ENCODE measurements at regions not wholly inside any gene's neighbourhood (a gene's known extent, or its start where the extent isn't known, plus 50 kb on each side); places are given as distances from the start of the nearest gene placed in this dataset.
"Not testable (repeated sequence)": the region's sequence is repeated elsewhere in the genome, so short reads cannot be mapped to it uniquely, and the experiment has no call there.

DNA sequence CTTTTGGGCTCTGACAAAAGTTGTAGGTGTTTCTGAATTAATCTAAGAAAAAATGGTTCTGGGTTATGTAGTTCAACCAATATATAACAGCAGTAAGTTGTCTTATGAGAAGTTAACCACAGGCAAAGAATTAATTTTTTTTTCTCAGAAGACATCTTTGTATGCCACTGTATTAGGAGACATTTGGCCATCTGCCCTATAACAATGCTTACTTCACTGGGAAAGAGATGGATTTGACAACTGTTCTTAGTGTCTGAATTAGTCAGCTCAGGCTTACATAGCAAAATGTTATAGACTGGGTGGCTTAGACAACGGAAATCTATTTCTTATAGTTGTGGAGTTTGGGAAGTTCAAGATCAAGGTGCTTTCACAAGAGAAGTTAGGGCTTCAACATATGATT lies 508.1 kb downstream of the STIM2 start:
- no peak for DNase-seq

- no peak for DNase-seq
Measured at GRCh38 chr4:27381815-27382214, 521.2 kb downstream of the STIM2 start.

- DNase-seq: no peak
Measured at GRCh38 chr4:27387711-27388110, 527.1 kb downstream of the STIM2 start.

GRCh38 chr4:27397886-27398285 lies 537.2 kb downstream of the STIM2 start:
- DNase-seq: no peak

GRCh38 chr4:27398631-27399310 lies 538.1 kb downstream of the STIM2 start:
- DNase-seq: no peak

DNA sequence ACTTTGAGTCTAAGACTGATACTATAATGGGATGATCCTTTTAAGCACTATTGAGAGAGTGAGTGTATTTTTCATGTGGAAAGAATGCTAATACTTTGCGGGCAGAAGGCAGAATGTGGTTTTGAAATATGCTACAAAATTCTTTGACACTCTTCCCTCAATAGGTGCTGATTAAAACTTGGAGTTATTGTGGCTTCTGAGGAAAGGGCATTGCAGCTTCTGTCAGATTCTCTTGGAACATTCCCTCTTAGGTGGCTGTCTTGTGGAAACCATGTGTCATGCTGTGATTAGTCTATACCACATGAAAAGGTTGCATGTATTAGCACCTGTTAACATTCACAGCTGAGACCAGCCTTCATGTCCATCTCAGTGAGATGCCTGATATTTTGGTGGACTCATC lies 547.0 kb downstream of the STIM2 start:
- no peak for DNase-seq

- DNase-seq: no peak
Measured at GRCh38 chr4:27412613-27413012, 552.0 kb downstream of the STIM2 start.

GRCh38 chr4:27414887-27415731 lies 554.5 kb downstream of the STIM2 start:
- no peak for DNase-seq

GRCh38 chr4:27428661-27429060 lies 568.0 kb downstream of the STIM2 start:
- no peak for DNase-seq

- no peak for DNase-seq
Measured at GRCh38 chr4:27429364-27429871, 568.8 kb downstream of the STIM2 start.

- DNase-seq: no peak
Measured at GRCh38 chr4:27442146-27442545, 581.5 kb downstream of the STIM2 start.

DNA sequence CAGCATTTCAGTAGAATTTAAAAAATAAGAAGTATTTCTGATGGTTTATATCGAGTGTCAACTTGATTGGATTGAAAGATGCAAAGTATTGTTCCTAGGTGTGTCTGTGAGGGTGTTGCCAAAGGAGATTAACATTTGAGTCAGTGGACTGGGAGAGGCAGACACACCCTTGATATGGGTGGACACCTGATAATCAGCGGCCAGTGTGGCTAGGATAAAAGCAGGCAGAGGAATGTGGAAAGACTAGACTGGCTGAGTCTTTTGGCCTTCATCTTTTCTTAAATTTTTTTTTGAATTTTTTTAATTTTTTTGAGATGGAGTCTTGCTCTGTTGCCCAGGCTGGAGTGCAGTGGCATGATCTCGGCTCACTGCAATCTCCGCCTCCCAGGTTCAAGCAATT lies 582.0 kb downstream of the STIM2 start:
- not testable (repeated sequence) for DNase-seq

DNA sequence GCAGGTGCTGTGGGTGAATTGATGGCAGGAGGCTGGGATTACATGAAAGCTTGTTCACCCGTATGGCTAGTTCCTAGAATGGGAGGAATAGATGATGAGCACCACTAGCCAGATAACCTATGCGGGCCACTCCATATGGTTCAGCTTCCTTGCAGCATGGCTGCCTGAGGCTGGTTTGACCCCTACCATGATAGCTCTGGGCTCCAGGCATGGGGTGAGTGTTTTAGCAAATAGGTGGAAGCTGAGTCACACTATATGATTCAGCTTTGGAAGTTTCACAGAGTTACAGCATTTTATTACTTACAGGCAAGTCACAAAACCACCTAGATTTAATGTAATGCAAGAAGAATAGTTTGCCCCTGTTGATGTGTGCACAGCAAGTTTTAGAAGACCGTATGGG lies 603.2 kb downstream of the STIM2 start:
- no peak for DNase-seq

DNA sequence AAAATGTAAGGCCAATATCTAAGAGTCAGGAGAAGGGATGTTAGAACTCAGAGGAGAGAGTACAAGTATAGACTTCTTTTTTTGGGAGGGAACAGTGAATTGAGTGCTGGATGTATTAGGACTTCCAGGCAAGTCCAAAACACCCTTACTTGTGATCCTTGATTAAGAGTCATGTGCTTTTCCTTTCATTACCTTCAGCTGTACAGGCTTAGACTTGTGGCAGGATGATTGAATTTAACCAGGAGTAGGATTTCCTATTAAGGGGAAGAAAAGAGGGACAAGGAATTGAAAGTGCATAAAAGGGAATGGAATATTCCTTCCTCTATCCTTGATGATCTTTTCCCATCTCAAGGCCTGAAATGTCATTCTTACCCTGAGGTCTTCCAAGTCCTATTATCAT lies 606.7 kb downstream of the STIM2 start:
- DNase-seq: no peak

GRCh38 chr4:27472364-27472763 lies 611.7 kb downstream of the STIM2 start:
- DNase-seq: no peak

DNA sequence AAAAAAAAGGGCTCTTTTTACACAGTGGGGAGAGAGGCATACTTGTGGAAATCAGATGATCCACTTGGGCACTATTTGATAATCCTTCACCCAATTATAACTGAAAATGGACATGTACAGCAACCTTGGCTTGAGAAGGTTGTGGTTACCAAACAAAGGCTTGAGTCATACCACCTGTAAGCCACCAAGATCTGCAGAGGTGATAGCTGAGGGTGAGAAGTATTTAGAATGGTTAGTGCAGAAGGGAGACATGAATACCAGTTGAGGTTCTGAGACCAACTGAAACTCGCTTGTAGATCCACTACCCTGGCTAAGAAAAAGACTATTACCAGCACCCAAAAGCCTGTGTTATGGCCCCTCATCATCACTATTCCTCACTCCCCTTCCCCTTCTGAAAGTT lies 614.0 kb downstream of the STIM2 start:
- no peak for DNase-seq

DNA sequence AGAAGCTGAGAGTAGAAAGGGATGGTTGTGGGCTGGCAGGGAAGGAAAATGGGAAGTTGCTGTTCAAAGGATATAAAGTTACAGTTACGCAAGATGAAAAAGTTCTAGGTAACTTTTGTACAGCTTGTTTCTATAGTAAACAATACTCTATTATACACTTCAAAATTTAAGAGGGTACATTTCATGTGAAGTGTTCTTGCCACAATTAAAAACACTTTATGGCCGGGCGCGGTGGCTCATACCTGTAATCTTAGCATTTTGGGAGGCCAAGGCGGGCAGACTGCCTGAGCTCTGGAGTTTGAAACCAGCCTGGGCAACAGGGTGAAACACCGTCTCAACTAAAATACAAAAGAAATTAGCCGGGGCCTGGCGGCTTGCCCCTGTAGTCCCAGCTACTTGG lies 623.6 kb downstream of the STIM2 start:
- no peak for DNase-seq

- DNase-seq: no peak
Measured at GRCh38 chr4:27490315-27490714, 629.7 kb downstream of the STIM2 start.

DNA sequence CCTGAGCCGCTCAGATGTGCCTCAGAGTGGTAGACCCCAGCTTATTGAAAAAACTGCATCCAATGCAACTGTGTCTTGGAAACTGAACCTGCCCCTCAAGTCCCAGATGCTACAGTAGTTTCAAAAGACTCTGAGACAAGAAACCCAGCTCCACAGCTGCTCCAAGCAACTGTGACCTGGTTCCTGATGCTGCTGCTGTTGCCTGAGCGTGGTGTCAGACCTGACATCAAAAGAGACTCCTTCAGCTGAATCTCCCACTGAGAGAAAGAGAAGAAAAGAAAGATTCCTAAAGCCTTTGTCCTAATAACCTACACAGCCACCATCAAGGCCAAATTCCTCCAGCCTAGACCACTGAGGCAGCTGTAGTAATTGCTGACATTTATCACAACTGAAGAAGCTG lies 630.1 kb downstream of the STIM2 start:
- no peak for DNase-seq

- no peak for DNase-seq
Measured at GRCh38 chr4:27506401-27506800, 645.8 kb downstream of the STIM2 start.

- no peak for DNase-seq
Measured at GRCh38 chr4:27514711-27515110, 654.1 kb downstream of the STIM2 start.

DNA sequence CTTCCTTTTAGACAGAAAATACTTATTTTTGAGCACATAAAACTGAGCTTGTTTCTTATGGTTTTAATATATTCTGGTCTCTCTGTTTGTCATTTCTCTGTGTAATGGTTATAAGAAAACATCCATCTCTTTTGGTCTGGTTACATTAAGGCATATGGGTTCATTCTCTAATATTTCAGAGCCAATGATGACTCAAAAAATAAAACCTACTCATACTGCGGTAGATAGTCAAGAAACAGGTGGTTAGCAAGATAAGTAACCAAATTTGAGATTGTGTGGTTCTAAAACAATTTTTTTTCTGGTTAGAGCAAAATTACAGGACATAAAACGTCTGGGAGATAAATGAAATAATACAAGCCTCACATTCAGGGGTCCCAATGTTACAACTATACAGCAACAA lies 654.5 kb downstream of the STIM2 start:
- DNase-seq: no peak

GRCh38 chr4:27518876-27519275 lies 658.2 kb downstream of the STIM2 start:
- DNase-seq: no peak

GRCh38 chr4:27524224-27524623 lies 663.6 kb downstream of the STIM2 start:
- no peak for DNase-seq

Measured in NCI-H1930 (cell line).